GM12873 (cell line): ENCODE measurements at regions not wholly inside any gene's neighbourhood (a gene's known extent, or its start where the extent isn't known, plus 50 kb on each side); places are given as distances from the start of the nearest gene placed in this dataset.

Source experiments
- CTCF ChIP-seq: IDR thresholded peaks from 2 replicates; pipeline ENCODE4 v1.5.1; 2012; ENCODE audit warnings: low read depth, mild to moderate bottlenecking, moderate library complexity, low read length, control low read depth; ENCODE audit not compliant: insufficient read depth; ENCODE audit errors: missing control alignments

GRCh38 chr7:91554883-91555282 is 290.6 kb downstream of the FZD1 start:
- no peak for TF ChIP-seq CTCF

- TF ChIP-seq CTCF: no peak
Measured at GRCh38 chr7:91556239-91556638, 292.0 kb downstream of the FZD1 start.

- no peak for TF ChIP-seq CTCF
Measured at GRCh38 chr7:91556956-91557650, 292.9 kb downstream of the FZD1 start.

GRCh38 chr7:91557789-91558404 is 293.7 kb downstream of the FZD1 start:
- TF ChIP-seq CTCF: no peak

- no peak for TF ChIP-seq CTCF
Measured at GRCh38 chr7:91559947-91560346, 295.7 kb downstream of the FZD1 start.

- no peak for TF ChIP-seq CTCF
Measured at GRCh38 chr7:91564101-91564500, 299.9 kb downstream of the FZD1 start.

GRCh38 chr7:91564541-91564940 is 300.3 kb downstream of the FZD1 start:
- TF ChIP-seq CTCF: no peak
